Sigmoid colon (tissue), 3 donors: ENCODE measurements at regions not wholly inside any gene's neighbourhood (a gene's known extent, or its start where the extent isn't known, plus 50 kb on each side); places are given as distances from the start of the nearest gene placed in this dataset.

Experiments
- CTCF ChIP-seq, 4 experiments: fragments of 450-650 bp in 3 of 4; fragments of 200-600 bp in 1 of 4; IDR thresholded peaks; one replicate each; pipeline ENCODE4 v1.5.1; 2016 to 2019; ENCODE audit warnings: antibody characterized with exemption in 4 of 4, mild to moderate bottlenecking in 3 of 4, moderate library complexity in 2 of 4
- POLR2A ChIP-seq, 2 donors: fragments of 450-650 bp; IDR thresholded peaks; one replicate each; pipeline ENCODE4 v1.6.1; 2016; ENCODE audit warnings: antibody characterized with exemption in 2 of 2, mild to moderate bottlenecking in 2 of 2, moderate library complexity in 2 of 2

DNA sequence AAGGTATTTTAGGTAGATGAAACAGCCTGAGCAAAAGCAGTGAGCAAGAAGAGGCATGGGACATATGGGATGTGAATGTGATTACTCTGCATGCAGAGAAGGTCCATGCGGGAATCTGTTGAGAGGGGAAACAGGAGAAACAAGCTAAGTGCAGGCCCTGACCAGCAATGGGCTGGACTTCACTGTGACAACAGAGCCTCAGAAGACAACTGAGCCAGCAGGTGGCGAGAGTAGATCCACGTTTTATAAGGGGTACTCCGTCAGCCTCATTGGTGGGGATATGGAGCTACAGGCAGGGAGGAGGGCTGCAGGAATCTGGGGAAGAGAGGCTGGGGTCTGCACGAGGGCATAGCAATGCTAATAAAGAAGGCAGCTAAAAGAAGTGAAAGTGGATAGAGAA, 405.9 kb upstream of the LMCD1 start:
- TF ChIP-seq CTCF (IDR thresholded peaks at IDR 0.05) (no peak), POLR2A (IDR thresholded peaks at IDR 0.05) (no peak)
